Gastrocnemius medialis (tissue), 4 donors: ENCODE measurements at regions not wholly inside any gene's neighbourhood (a gene's known extent, or its start where the extent isn't known, plus 50 kb on each side); places are given as distances from the start of the nearest gene placed in this dataset.

Experiments used
- ATAC-seq, 2 donors: fragments of 150-250 bp; one replicate each; pipeline ENCODE4 v1.9.1; 2016
- DNase-seq, 2 donors: peaks; one replicate each; pipeline ENCODE4 v3.0.0-alpha.2; 2019
- H3K27ac ChIP-seq, 4 donors: fragments of 200-600 bp; sonication (generic); 1 replicate in 1 of 4; 2 replicates in 3 of 4; pipeline ENCODE4 v1.5.1; 2016 to 2018; ENCODE audit warnings: mild to moderate bottlenecking in 2 of 4, moderate library complexity in 1 of 4
- H3K27me3 ChIP-seq, 3 donors: fragments of 200-600 bp; sonication (generic) in 2 of 3; 1 replicate in 1 of 3; 2 replicates in 2 of 3; pipeline versions ENCODE4 v1.5.1 to v1.6.0; 2016 to 2019; ENCODE audit warnings: mild to moderate bottlenecking in 1 of 3, moderate library complexity in 1 of 3
- H3K36me3 ChIP-seq, 2 donors: fragments of 200-600 bp; sonication (generic) in 1 of 2; one replicate each; pipeline ENCODE4 v1.5.1; 2017 to 2018
- H3K4me1 ChIP-seq, 2 donors: fragments of 200-600 bp; sonication (generic) in 1 of 2; one replicate each; pipeline ENCODE4 v1.5.1; 2016 to 2017; ENCODE audit warnings: mild to moderate bottlenecking in 2 of 2
- H3K4me3 ChIP-seq, 4 donors: fragments of 200-600 bp; sonication (generic) in 3 of 4; 1 replicate in 1 of 4; 2 replicates in 3 of 4; pipeline ENCODE4 v1.5.1; 2016 to 2019; ENCODE audit warnings: mild to moderate bottlenecking in 2 of 4
- H3K9me3 ChIP-seq, 3 donors: fragments of 200-600 bp; sonication (generic) in 2 of 3; 1 replicate in 1 of 3; 2 replicates in 2 of 3; pipeline ENCODE4 v1.5.1; 2016 to 2019
- CTCF ChIP-seq, 5 experiments: fragments of 450-650 bp in 3 of 5; fragments of 200-600 bp in 2 of 5; sonication (generic) in 2 of 5; IDR thresholded peaks in 4 of 5; conservative IDR thresholded peaks in 1 of 5; 1 replicate in 4 of 5; 2 replicates in 1 of 5; pipeline ENCODE4 v1.5.1; 2016 to 2019; ENCODE audit warnings: antibody characterized with exemption in 5 of 5, mild to moderate bottlenecking in 3 of 5, moderate library complexity in 3 of 5
- POLR2A ChIP-seq, 2 donors: fragments of 450-650 bp; IDR thresholded peaks; one replicate each; pipeline ENCODE4 v1.6.1; 2017; ENCODE audit warnings: antibody characterized with exemption in 2 of 2, mild to moderate bottlenecking in 2 of 2, moderate library complexity in 2 of 2
- in situ Hi-C, 4 donors: fragments of 200-750 bp; cut with MboI; loops; one replicate each; pipeline versions ENCODE4 v1.15.0 to v1.8.0; 2017; ENCODE audit warnings: low sequenced_read_pairs in 4 of 4
- intact Hi-C: fragments of 100-400 bp; cut with DNase I; formaldehyde crosslinking; loops from one replicate; pipeline ENCODE4 v1.15.1; 2023; ENCODE audit warnings: low total_unique reads

DNA sequence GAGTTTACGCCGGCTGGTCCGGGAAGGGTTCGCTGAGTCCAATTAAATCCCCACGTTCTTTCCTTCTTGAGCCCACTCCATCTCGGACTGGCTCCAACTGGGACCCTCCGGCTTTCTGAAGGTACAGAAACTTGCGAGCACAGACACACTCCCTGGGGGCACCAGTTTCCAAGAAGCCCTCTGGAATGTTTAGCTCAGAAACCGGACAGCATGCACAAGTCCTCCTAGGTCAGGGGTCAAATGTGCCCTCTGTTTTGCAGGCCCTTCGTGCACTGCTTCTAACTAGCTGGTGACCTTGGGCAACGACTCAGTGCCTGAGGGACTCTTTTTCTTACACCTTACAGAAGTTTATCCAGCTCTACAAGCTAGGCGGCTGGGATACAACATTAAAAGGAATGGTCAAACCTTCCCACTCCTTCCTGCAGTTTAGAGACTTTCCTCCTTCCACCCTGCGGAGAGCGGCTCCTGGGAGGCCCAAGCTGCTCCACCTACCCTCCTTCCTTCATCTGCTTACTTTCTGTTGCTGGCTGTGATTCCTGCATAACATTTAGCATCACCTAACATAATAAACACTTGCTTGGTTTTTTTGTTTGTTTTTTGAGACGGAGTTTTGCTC, 275.5 kb downstream of the BCOR start:
- TF ChIP-seq CTCF (IDR thresholded peaks at IDR 0.05 in 4 of 5, conservative IDR thresholded peaks at IDR 0.05 in 1 of 5) (no peak), POLR2A (IDR thresholded peaks at IDR 0.05) (no peak)
- intact Hi-C loops: no loop called here
- Histone ChIP-seq H3K27ac (no peak overlapping the region), H3K36me3 (no peaks in the 10 kb centered on the region), H3K4me3 (no peak overlapping the region), H3K4me1 (no peaks in the 10 kb centered on the region), H3K9me3 (no peaks in the 10 kb centered on the region), H3K27me3 (peaks cover 0 to 14% (median 10%) of the 10 kb centered on the region in 3 donors)
- no peak for ATAC-seq
- in situ Hi-C loops: loop anchor here in 1 of 4 donors (25.0 kb wide), 1 partner anchor 465 kb away; no protein-coding TSS in a partner anchor
- DNase-seq: no peak

DNA sequence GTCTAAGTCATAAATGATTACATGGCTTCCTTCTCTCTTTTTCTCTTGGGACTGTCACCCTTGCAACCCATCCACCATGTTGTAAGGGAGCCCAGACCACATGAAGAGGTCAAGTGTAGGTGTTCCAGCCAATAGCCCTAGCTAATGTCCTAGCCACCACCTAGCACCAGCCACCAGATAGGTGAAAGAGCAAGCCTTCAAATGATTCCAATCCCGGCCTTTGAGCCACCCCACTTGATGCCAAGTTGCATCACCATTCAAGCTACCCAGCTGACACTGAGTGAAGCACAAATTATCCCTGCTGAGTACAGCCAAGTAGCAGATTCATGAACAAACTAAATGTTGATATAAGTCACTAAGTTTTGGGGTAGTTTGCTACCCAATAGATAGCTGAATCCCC, 274.3 kb downstream of the BCOR start:
- intact Hi-C loops: no loop called here
- TF ChIP-seq POLR2A (IDR thresholded peaks at IDR 0.05): no peak
- no peak for TF ChIP-seq CTCF (IDR thresholded peaks at IDR 0.05 in 4 of 5, conservative IDR thresholded peaks at IDR 0.05 in 1 of 5)

GRCh38 chrX:39823854-39824253, 273.9 kb downstream of the BCOR start:
- in situ Hi-C loops (loop anchor here in 1 of 4 donors (25.0 kb wide), 1 partner anchor 463 kb away; no protein-coding TSS in a partner anchor), intact Hi-C loops (no loop called here)
- TF ChIP-seq POLR2A (IDR thresholded peaks at IDR 0.05): no peak

More for the DNA sequence above, 274.3 kb downstream of the BCOR start:
- H3K36me3 ChIP-seq: no peaks in the 10 kb centered on the region
- ATAC-seq (no peak), DNase-seq (no peak)
- no peaks in the 10 kb centered on the region for H3K4me1 ChIP-seq
- in situ Hi-C loops: loop anchor here in 1 of 4 donors (25.0 kb wide), 1 partner anchor 464 kb away; no protein-coding TSS in a partner anchor
- H3K9me3 ChIP-seq: no peaks in the 10 kb centered on the region
- no peak overlapping the region for H3K4me3 ChIP-seq
- H3K27ac ChIP-seq: no peak overlapping the region
- H3K27me3 ChIP-seq: peaks cover 0 to 14% (median 10%) of the 10 kb centered on the region in 3 donors

DNA sequence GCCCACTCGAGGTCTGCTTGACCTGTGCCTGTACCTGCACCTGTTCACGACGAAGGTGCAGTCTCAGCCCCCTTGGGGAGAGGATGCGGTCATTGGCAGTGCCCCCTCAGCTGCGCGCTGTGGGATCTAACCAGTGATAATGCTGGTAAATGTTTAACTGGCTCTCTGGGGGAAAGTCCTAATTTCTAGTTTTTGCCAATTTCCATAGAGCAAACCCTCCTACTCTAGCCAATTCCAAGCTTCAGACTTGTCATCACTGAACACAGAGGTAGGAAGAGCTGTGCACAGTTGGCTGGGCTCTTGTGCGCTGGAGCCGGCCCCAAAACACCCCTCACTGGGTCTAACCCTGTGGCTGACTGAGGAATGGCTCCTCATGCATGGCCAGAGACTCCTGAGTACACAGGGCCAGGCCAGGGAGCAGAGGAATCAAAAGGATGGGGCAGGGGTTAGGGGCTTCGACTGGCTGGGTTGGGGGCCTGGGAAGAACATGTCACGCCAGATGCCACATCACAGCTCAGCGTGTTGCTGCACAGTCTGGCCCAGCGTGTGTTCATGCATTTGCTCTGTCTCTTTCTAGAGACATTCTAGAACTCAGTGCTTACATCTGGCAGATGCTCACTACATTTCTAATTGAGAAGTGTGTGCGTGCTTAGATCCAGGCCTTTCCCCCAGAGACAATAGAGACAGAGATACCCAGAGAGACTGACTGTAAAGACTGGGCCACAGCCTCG, 270.8 kb downstream of the BCOR start:
- H3K9me3 ChIP-seq: no peaks in the 10 kb centered on the region
- TF ChIP-seq CTCF (IDR thresholded peaks at IDR 0.05 in 4 of 5, conservative IDR thresholded peaks at IDR 0.05 in 1 of 5) (no peak), POLR2A (IDR thresholded peaks at IDR 0.05) (no peak)
- H3K27me3 ChIP-seq: no peaks in the 10 kb centered on the region
- no peaks in the 10 kb centered on the region for H3K36me3 ChIP-seq
- in situ Hi-C loops: loop anchor here in 1 of 4 donors (25.0 kb wide), 1 partner anchor 435 kb away; no protein-coding TSS in a partner anchor
- peaks cover 3% of the 10 kb centered on the region in 2 donors for H3K4me1 ChIP-seq
- DNase-seq (no peak), ATAC-seq (no peak)
- no peak overlapping the region for H3K27ac ChIP-seq
- H3K4me3 ChIP-seq: no peak overlapping the region
- intact Hi-C loops: no loop called here

More at GRCh38 chrX:39823854-39824253, 273.9 kb downstream of the BCOR start:
- no peaks in the 10 kb centered on the region for H3K36me3 ChIP-seq
- H3K27me3 ChIP-seq: peaks cover 0 to 14% (median 10%) of the 10 kb centered on the region in 3 donors
- DNase-seq (no peak), ATAC-seq (no peak)
- no peaks in the 10 kb centered on the region for H3K9me3 ChIP-seq
- no peak overlapping the region for H3K27ac ChIP-seq
- H3K4me1 ChIP-seq: no peaks in the 10 kb centered on the region
- no peak overlapping the region for H3K4me3 ChIP-seq

- Histone ChIP-seq H3K27me3 (no peaks in the 10 kb centered on the region), H3K27ac (no peak overlapping the region), H3K36me3 (no peaks in the 10 kb centered on the region), H3K4me3 (no peak overlapping the region), H3K4me1 (peaks cover 3% of the 10 kb centered on the region in 2 donors), H3K9me3 (no peaks in the 10 kb centered on the region)
- intact Hi-C loops: no loop called here
- DNase-seq: no peak
- ATAC-seq: no peak
- in situ Hi-C loops: loop anchor here in 1 of 4 donors (25.0 kb wide), 1 partner anchor 434 kb away; no protein-coding TSS in a partner anchor
- no peak for TF ChIP-seq CTCF (IDR thresholded peaks at IDR 0.05 in 4 of 5, conservative IDR thresholded peaks at IDR 0.05 in 1 of 5)
- no peak for TF ChIP-seq POLR2A (IDR thresholded peaks at IDR 0.05)
Measured at GRCh38 chrX:39827951-39828350, 269.8 kb downstream of the BCOR start.
